Right lobe of liver (tissue), 6 donors: ENCODE measurements at regions not wholly inside any gene's neighbourhood (a gene's known extent, or its start where the extent isn't known, plus 50 kb on each side); places are given as distances from the start of the nearest gene placed in this dataset.
"Not testable (repeated sequence)": the region's sequence is repeated elsewhere in the genome, so short reads cannot be mapped to it uniquely, and the experiment has no call there.

Experiments
- ATAC-seq, 4 donors: fragments of 200-7000 bp; cut with Tn5 transposase; one replicate each; pipeline ENCODE4 v1.9.1; 2020; ENCODE audit warnings: mild to moderate bottlenecking in 4 of 4, moderate library complexity in 4 of 4
- DNase-seq, 3 donors: peaks; one replicate each; pipeline ENCODE4 v3.0.0-alpha.2; 2020
- H3K27ac ChIP-seq, 3 donors: fragments of 200-600 bp; one replicate each; pipeline ENCODE4 v1.8.0; 2022
- H3K27me3 ChIP-seq, 2 donors: fragments of 200-600 bp; one replicate each; pipeline ENCODE4 v1.8.0; 2022
- H3K36me3 ChIP-seq, 4 donors: fragments of 200-600 bp; sonication (generic) in 1 of 4; one replicate each; pipeline versions ENCODE4 v1.5.1 to v1.8.0; 2017 to 2022; ENCODE audit warnings: control low read depth in 1 of 4
- H3K4me1 ChIP-seq, 4 donors: fragments of 200-600 bp; sonication (generic) in 1 of 4; one replicate each; pipeline versions ENCODE4 v1.5.1 to v1.8.0; 2017 to 2022; ENCODE audit warnings: control low read depth in 1 of 4
- H3K4me3 ChIP-seq, 3 donors: fragments of 200-600 bp; one replicate each; pipeline ENCODE4 v1.8.0; 2022
- H3K9me3 ChIP-seq, 4 donors: fragments of 200-600 bp; sonication (generic) in 1 of 4; one replicate each; pipeline versions ENCODE4 v1.5.1 to v1.8.0; 2017 to 2022; ENCODE audit warnings: control low read depth in 1 of 4
- CTCF ChIP-seq, 4 donors: fragments of 200-600 bp in 3 of 4; fragments of 450-650 bp in 1 of 4; IDR thresholded peaks; one replicate each; pipeline versions ENCODE4 v1.5.1 to v1.8.0; 2016 to 2022; ENCODE audit warnings: antibody characterized with exemption in 4 of 4, mild to moderate bottlenecking in 2 of 4
- POLR2A ChIP-seq: fragments of 450-650 bp; IDR thresholded peaks from one replicate; pipeline ENCODE4 v1.6.1; 2017; ENCODE audit warnings: antibody characterized with exemption, mild to moderate bottlenecking
- WGBS: methylation state at CpG from one replicate; pipeline ENCODE4 v1.1.6; 2018; ENCODE audit warnings: low coverage, low lambda C conversion rate; ENCODE audit not compliant: insufficient coverage; ENCODE audit errors: missing lambda C conversion rate; 5-methylcytosine and 5-hydroxymethylcytosine counted together
- intact Hi-C, 2 donors: fragments of 100-400 bp; cut with DNase I; formaldehyde crosslinking; loops; one replicate each; pipeline versions ENCODE4 v1.11.2 to v1.14.1; 2022
- donor health status: DM: no; HTN: yes; CAD: no.
- donor health status: DM: no; HTN: no; CAD: no.
- donor health status: DM: no; HTN: no; CAD: no.
- donor health status: DM: no; HTN: yes; CAD: no.
- donor health status: DM: no; HTN: yes; CAD: no.

DNA sequence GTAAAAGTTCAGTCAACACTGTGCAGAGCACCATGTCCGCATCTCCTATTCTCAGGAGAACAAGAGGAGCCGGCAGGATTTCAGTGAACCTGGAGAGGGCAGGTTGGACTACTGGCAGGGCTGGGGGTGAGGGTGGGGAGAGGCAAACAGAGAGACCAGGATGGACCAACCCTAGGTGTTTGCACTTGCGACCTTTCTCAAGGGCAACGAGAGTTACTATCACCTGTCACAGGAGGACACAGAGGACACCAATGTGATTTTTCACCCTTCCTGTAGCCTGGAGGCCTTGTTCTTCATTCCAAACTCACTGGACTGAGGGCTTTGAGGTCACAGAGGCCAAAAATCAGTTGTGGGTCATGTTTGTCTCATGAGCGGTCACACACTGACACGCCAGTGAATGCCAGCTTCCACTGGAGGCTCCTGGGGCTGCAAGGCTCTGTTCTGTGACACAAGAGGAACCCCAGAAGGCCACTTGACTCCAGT, 89.5 kb downstream of the CPN2 start:
- no peak for TF ChIP-seq CTCF (IDR thresholded peaks at IDR 0.05)
- no peak for TF ChIP-seq POLR2A
- H3K27me3 ChIP-seq, result no peaks in the 10 kb centered on the region
- WGBS, result 19% methylated on average over 4 of the region's 6 CpGs
- intact Hi-C loops, result loop anchor here in 1 of 2 donors (10.0 kb wide), 1 partner anchor 107 kb away; no protein-coding TSS in a partner anchor
- H3K4me1 ChIP-seq, result peaks cover 0 to 40% (median 13%) of the 10 kb centered on the region in 4 donors
- peak overlapping the region in 2 of 3 donors; percentile 9 to 57 for H3K27ac ChIP-seq
- no peaks in the 10 kb centered on the region for H3K36me3 ChIP-seq
- peak; percentile 66 to 89 (median 84) for ATAC-seq
- no peak overlapping the region for H3K4me3 ChIP-seq
- no peaks in the 10 kb centered on the region for H3K9me3 ChIP-seq
- peak; percentile 57 to 94 (median 90) for DNase-seq

- peak overlapping the region in 2 of 3 donors; percentile 9 to 57 for H3K27ac ChIP-seq
- H3K36me3 ChIP-seq, result no peaks in the 10 kb centered on the region
- H3K4me1 ChIP-seq, result peaks cover 0 to 43% (median 13%) of the 10 kb centered on the region in 4 donors
- intact Hi-C loops, result loop anchor here in 1 of 2 donors (10.0 kb wide), 1 partner anchor 108 kb away; no protein-coding TSS in a partner anchor
- no peaks in the 10 kb centered on the region for H3K27me3 ChIP-seq
- TF ChIP-seq POLR2A (no peak), CTCF (IDR thresholded peaks at IDR 0.05) (no peak)
- DNase-seq (peak in 1 of 3 donors; percentile 13), ATAC-seq (no peak)
- no peak overlapping the region for H3K4me3 ChIP-seq
- no peaks in the 10 kb centered on the region for H3K9me3 ChIP-seq
- 84% methylated on average over 10 of the region's 10 CpGs for WGBS
Observed at GRCh38 chr3:194262176-194262924, 88.8 kb downstream of the CPN2 start.

GRCh38 chr3:194262925-194263305, 88.2 kb downstream of the CPN2 start:
- no peaks in the 10 kb centered on the region for H3K9me3 ChIP-seq
- H3K27me3 ChIP-seq, result no peaks in the 10 kb centered on the region
- intact Hi-C loops, result loop anchor here in 1 of 2 donors (10.0 kb wide), 1 partner anchor 108 kb away; no protein-coding TSS in a partner anchor
- peak in 1 of 3 donors; percentile 23 for DNase-seq
- 100% methylated on average over 4 of the region's 5 CpGs for WGBS
- no peak for TF ChIP-seq POLR2A
- no peak for TF ChIP-seq CTCF (IDR thresholded peaks at IDR 0.05)
- no peaks in the 10 kb centered on the region for H3K36me3 ChIP-seq
- peaks cover 0 to 43% (median 13%) of the 10 kb centered on the region in 4 donors for H3K4me1 ChIP-seq
- H3K4me3 ChIP-seq, result no peak overlapping the region
- no peak for ATAC-seq
- no peak overlapping the region for H3K27ac ChIP-seq

GRCh38 chr3:194264631-194265504, 86.3 kb downstream of the CPN2 start:
- not testable (repeated sequence) for H3K27me3 ChIP-seq, H3K9me3 ChIP-seq, H3K4me3 ChIP-seq, H3K36me3 ChIP-seq, DNase-seq, ATAC-seq
- intact Hi-C loops, result loop anchor here in 1 of 2 donors (10.0 kb wide), 1 partner anchor 110 kb away; no protein-coding TSS in a partner anchor
- H3K27ac ChIP-seq, result peak overlapping the region in 2 of 3 donors; percentile 63 to 75
- WGBS, result 78% methylated on average over 15 of the region's 37 CpGs
- peaks cover 0 to 48% (median 17%) of the 10 kb centered on the region in 4 donors for H3K4me1 ChIP-seq
